Activated T-helper 2 cell treated with anti-CD3 and anti-CD28 coated beads, Interferon-gamma antibody, Interleukin-2, Interleukin-4, amounts not matched to agents 10 μg/mL and 5 μg/mL and 100 μg/mL, durations not matched to agents 14 hours and 24 hours and 36 hours (primary cell): ENCODE measurements at regions not wholly inside any gene's neighbourhood (a gene's known extent, or its start where the extent isn't known, plus 50 kb on each side); places are given as distances from the start of the nearest gene placed in this dataset.
A peak's percentile ranks its signal among the peaks of the same experiment; 100 is the strongest.

Experiments
- DNase-seq: peaks from one replicate; pipeline ENCODE4 v3.0.0; 2021; ENCODE audit warnings: low spot score
- H3K27ac Mint-ChIP-seq: one replicate; pipeline ENCODE4 v1.8.0; 2021; ENCODE audit warnings: mixed read lengths
- H3K27me3 Mint-ChIP-seq: one replicate; pipeline ENCODE4 v1.8.0; 2021; ENCODE audit warnings: low read depth, mixed read lengths
- H3K36me3 Mint-ChIP-seq: one replicate; pipeline ENCODE4 v1.8.0; 2021; ENCODE audit warnings: low read depth, mixed read lengths
- H3K4me1 Mint-ChIP-seq: one replicate; pipeline ENCODE4 v1.8.0; 2021; ENCODE audit warnings: low read depth, mixed read lengths
- H3K4me3 Mint-ChIP-seq: one replicate; pipeline ENCODE4 v1.8.0; 2021; ENCODE audit warnings: low read depth, mild to moderate bottlenecking, moderate library complexity, mixed read lengths
- H3K9me3 Mint-ChIP-seq: one replicate; pipeline ENCODE4 v1.8.0; 2021; ENCODE audit warnings: mixed read lengths
- intact Hi-C: fragments of 100-400 bp; cut with micrococcal nuclease; formaldehyde crosslinking; loops from one replicate; pipeline ENCODE4 v1.15.1; 2023

- intact Hi-C loops = no loop called here
- no peaks in the 10 kb centered on the region for H3K9me3 Mint-ChIP-seq
- no peaks in the 10 kb centered on the region for H3K4me1 Mint-ChIP-seq
- H3K4me3 Mint-ChIP-seq = no peak overlapping the region
- H3K27me3 Mint-ChIP-seq = no peaks in the 10 kb centered on the region
- no peaks in the 10 kb centered on the region for H3K36me3 Mint-ChIP-seq
- DNase-seq = no peak
- H3K27ac Mint-ChIP-seq = no peak overlapping the region
Measured at GRCh38 chr11:122229078-122229477, 113.1 kb upstream of the BLID start.

DNA sequence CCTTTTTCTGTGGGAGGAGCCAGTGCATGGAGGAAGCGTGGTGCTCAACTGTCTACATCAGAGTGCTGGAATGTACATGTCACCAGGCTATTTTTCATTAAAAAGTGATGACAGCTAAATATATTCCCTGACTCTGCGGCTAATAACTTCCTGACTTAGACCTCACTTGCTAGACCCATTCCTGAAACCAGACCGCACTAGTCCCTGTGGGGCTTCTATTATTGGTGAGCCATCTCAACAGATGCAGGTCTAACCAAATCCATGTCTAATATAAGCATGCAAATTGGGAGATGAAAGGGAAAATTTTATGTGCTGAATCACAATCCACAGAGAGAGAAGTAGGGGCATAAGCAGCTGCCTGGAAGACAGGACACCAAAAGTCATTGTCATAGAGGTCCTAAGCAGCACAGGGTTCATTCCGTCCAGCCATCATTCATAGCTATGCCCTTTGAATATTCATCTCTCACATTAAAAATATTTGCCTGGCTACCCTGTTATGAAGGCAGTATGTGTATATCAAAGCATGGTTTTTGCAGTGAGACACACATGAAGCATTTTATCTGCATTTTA is 110.9 kb upstream of the BLID start:
- no peak for DNase-seq
- Mint-ChIP-seq H3K27me3 (no peaks in the 10 kb centered on the region), H3K36me3 (no peaks in the 10 kb centered on the region), H3K4me1 (no peaks in the 10 kb centered on the region), H3K27ac (no peak overlapping the region), H3K9me3 (no peaks in the 10 kb centered on the region), H3K4me3 (no peak overlapping the region)
- intact Hi-C loops = no loop called here

- H3K36me3 Mint-ChIP-seq = no peaks in the 10 kb centered on the region
- H3K27ac Mint-ChIP-seq = no peak overlapping the region
Measured at GRCh38 chr11:122224867-122225266, 108.9 kb upstream of the BLID start.

GRCh38 chr11:122220321-122220720 is 104.3 kb upstream of the BLID start:
- no peaks in the 10 kb centered on the region for H3K36me3 Mint-ChIP-seq

More at GRCh38 chr11:122224867-122225266, 108.9 kb upstream of the BLID start:
- intact Hi-C loops = no loop called here
- no peak for DNase-seq
- Mint-ChIP-seq H3K4me1 (no peaks in the 10 kb centered on the region), H3K4me3 (no peak overlapping the region), H3K9me3 (no peaks in the 10 kb centered on the region), H3K27me3 (no peaks in the 10 kb centered on the region)

DNA sequence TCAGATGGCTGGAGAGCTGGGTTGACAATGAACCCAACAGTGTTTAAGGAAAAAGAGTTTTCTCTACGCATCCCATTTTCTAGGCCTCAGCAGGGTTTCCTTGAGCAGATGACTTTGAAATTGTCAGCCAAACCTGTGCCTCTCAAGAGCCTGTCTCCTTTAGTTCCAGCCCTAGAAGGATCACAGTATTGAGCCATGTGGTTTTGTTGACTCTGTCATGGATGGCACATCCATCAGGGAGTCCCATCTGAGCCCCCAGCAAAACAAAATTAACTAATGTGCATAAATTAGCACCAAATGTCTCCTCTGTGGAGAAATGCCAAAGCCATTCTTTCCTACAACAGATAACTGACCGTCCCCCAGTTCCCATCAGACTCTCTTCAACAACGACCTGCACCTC is 103.8 kb upstream of the BLID start:
- Mint-ChIP-seq H3K27ac (no peak overlapping the region), H3K4me1 (no peaks in the 10 kb centered on the region), H3K36me3 (no peaks in the 10 kb centered on the region), H3K4me3 (no peak overlapping the region), H3K9me3 (no peaks in the 10 kb centered on the region), H3K27me3 (no peaks in the 10 kb centered on the region)
- intact Hi-C loops = no loop called here
- DNase-seq = no peak

More at GRCh38 chr11:122220321-122220720, 104.3 kb upstream of the BLID start:
- intact Hi-C loops = no loop called here
- no peaks in the 10 kb centered on the region for H3K9me3 Mint-ChIP-seq
- H3K27ac Mint-ChIP-seq = no peak overlapping the region
- no peaks in the 10 kb centered on the region for H3K27me3 Mint-ChIP-seq
- H3K4me3 Mint-ChIP-seq = no peak overlapping the region
- no peak for DNase-seq
- no peaks in the 10 kb centered on the region for H3K4me1 Mint-ChIP-seq

- Mint-ChIP-seq H3K27ac (no peak overlapping the region), H3K36me3 (no peaks in the 10 kb centered on the region), H3K4me1 (no peaks in the 10 kb centered on the region), H3K9me3 (no peaks in the 10 kb centered on the region), H3K27me3 (no peaks in the 10 kb centered on the region), H3K4me3 (no peak overlapping the region)
- intact Hi-C loops = loop anchor here (1.0 kb wide), 1 partner anchor 290 kb away; no protein-coding TSS in a partner anchor
- DNase-seq = peak; percentile 10
Measured at GRCh38 chr11:122215244-122215992, 99.4 kb upstream of the BLID start.

DNA sequence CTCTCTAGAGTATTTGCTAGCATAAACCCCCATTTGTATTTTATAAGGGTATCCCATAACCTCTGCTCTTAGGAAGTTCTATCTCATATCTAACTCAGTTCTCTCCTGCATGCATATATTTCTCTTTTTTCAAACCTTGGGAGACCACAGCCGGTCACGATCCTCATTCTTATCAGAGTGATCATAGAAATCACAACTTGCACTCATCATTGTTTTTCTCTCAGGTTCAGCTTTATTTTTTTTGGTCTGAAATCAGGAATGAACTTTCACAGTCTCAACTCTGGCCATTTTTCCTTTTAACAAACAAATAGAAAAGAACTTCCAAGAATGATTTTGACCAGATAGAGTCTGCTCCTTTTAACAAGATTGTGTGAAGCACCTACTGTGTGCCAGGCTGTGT is 98.6 kb upstream of the BLID start:
- no peak overlapping the region for H3K27ac Mint-ChIP-seq
- H3K36me3 Mint-ChIP-seq = no peaks in the 10 kb centered on the region
- DNase-seq = no peak
- intact Hi-C loops = no loop called here
- H3K4me1 Mint-ChIP-seq = no peaks in the 10 kb centered on the region
- no peaks in the 10 kb centered on the region for H3K27me3 Mint-ChIP-seq
- no peak overlapping the region for H3K4me3 Mint-ChIP-seq
- no peaks in the 10 kb centered on the region for H3K9me3 Mint-ChIP-seq

- no peak for DNase-seq
- Mint-ChIP-seq H3K4me3 (no peak overlapping the region), H3K9me3 (no peaks in the 10 kb centered on the region), H3K36me3 (no peaks in the 10 kb centered on the region), H3K4me1 (no peaks in the 10 kb centered on the region), H3K27me3 (no peaks in the 10 kb centered on the region), H3K27ac (no peak overlapping the region)
- intact Hi-C loops = no loop called here
Measured at GRCh38 chr11:122214080-122214479, 98.1 kb upstream of the BLID start.

DNA sequence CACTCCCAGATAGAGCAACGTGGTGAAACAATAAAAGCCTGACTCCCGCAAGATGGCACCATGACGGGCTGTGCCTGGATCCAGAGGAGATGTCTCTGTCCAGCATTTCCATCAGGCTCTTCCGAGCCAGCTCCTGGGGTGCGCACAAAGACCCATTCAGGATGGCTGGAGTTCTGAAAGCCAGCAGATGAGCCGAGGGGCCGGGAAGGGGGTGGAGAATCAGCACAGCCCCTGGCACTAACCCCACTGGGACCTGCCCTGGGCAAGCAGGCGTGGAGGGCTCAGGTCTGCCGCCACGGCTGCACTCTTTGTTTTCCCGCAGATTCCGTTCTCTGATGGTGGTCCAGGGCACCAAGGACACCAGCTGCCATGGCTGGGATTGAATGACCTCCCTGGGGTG is 97.2 kb upstream of the BLID start:
- intact Hi-C loops = no loop called here
- Mint-ChIP-seq H3K36me3 (no peaks in the 10 kb centered on the region), H3K27ac (no peak overlapping the region), H3K27me3 (no peaks in the 10 kb centered on the region), H3K9me3 (no peaks in the 10 kb centered on the region), H3K4me1 (no peaks in the 10 kb centered on the region), H3K4me3 (no peak overlapping the region)
- no peak for DNase-seq

- H3K9me3 Mint-ChIP-seq = no peaks in the 10 kb centered on the region
- H3K27me3 Mint-ChIP-seq = peaks cover 6% of the 10 kb centered on the region
- H3K4me1 Mint-ChIP-seq = no peaks in the 10 kb centered on the region
- no peaks in the 10 kb centered on the region for H3K36me3 Mint-ChIP-seq
- no peak overlapping the region for H3K4me3 Mint-ChIP-seq
- no peak overlapping the region for H3K27ac Mint-ChIP-seq
- intact Hi-C loops = no loop called here
- no peak for DNase-seq
Measured at GRCh38 chr11:122210367-122210997, 94.5 kb upstream of the BLID start.

- DNase-seq = no peak
- no peak overlapping the region for H3K4me3 Mint-ChIP-seq
- H3K9me3 Mint-ChIP-seq = no peaks in the 10 kb centered on the region
- H3K27me3 Mint-ChIP-seq = peaks cover 6% of the 10 kb centered on the region
- H3K36me3 Mint-ChIP-seq = no peaks in the 10 kb centered on the region
- intact Hi-C loops = no loop called here
- no peaks in the 10 kb centered on the region for H3K4me1 Mint-ChIP-seq
- no peak overlapping the region for H3K27ac Mint-ChIP-seq
Measured at GRCh38 chr11:122209619-122210366, 93.8 kb upstream of the BLID start.

- intact Hi-C loops = no loop called here
- no peak overlapping the region for H3K27ac Mint-ChIP-seq
- H3K4me3 Mint-ChIP-seq = no peak overlapping the region
- H3K4me1 Mint-ChIP-seq = no peaks in the 10 kb centered on the region
- DNase-seq = no peak
- no peaks in the 10 kb centered on the region for H3K9me3 Mint-ChIP-seq
- H3K36me3 Mint-ChIP-seq = no peaks in the 10 kb centered on the region
- H3K27me3 Mint-ChIP-seq = peaks cover 6% of the 10 kb centered on the region
Measured at GRCh38 chr11:122207921-122208764, 92.1 kb upstream of the BLID start.
